Psoas muscle (tissue), 7 donors: ENCODE measurements at regions not wholly inside any gene's neighbourhood (a gene's known extent, or its start where the extent isn't known, plus 50 kb on each side); places are given as distances from the start of the nearest gene placed in this dataset.

ENCODE experiments used
- ATAC-seq, 4 donors: fragments of 200-7000 bp; cut with Tn5 transposase; one replicate each; pipeline ENCODE4 v1.9.1; 2020; ENCODE audit warnings: moderate library complexity in 3 of 4, mild to moderate bottlenecking in 2 of 4
- DNase-seq, 2 donors: peaks; one replicate each; pipeline ENCODE4 v3.0.0-alpha.2; 2020
- H3K27ac ChIP-seq: fragments of 200-600 bp; one replicate; pipeline ENCODE4 v1.8.0; 2022
- H3K27me3 ChIP-seq, 3 donors: fragments of 200-600 bp in 1 of 3; one replicate each; pipeline versions ENCODE4 v1.6.1 to v1.8.0; 2013 to 2022; ENCODE audit warnings: low read length in 2 of 3, mild to moderate bottlenecking in 2 of 3, moderate library complexity in 1 of 3; ENCODE audit not compliant: insufficient read depth in 3 of 3
- H3K36me3 ChIP-seq, 2 donors: fragments of 200-600 bp in 1 of 2; one replicate each; pipeline versions ENCODE4 v1.6.1 to v1.8.0; 2013 to 2022; ENCODE audit warnings: low read depth in 1 of 2, mild to moderate bottlenecking in 1 of 2, moderate library complexity in 1 of 2; ENCODE audit not compliant: insufficient read depth in 1 of 2
- H3K4me1 ChIP-seq: fragments of 200-600 bp; one replicate; pipeline ENCODE4 v1.8.0; 2022
- H3K4me3 ChIP-seq: fragments of 200-600 bp; one replicate; pipeline ENCODE4 v1.8.0; 2022; ENCODE audit warnings: mild to moderate bottlenecking
- H3K9me3 ChIP-seq: fragments of 200-600 bp; one replicate; pipeline ENCODE4 v1.8.0; 2022
- WGBS, 3 donors: extraction: QIAGEN DNeasy Blood & Tissue Kit; methylation state at CpG; one replicate each; pipeline versions ENCODE4 v1.1.6 to v1.1.7; 2013; 5-methylcytosine and 5-hydroxymethylcytosine counted together
- intact Hi-C, 2 donors: fragments of 100-400 bp; cut with DNase I; formaldehyde crosslinking; loops; one replicate each; pipeline versions ENCODE4 v1.11.0 to v1.14.2; 2022
- TF ChIP-seq, protein P1 (sequence below): fragments of 200-600 bp; IDR thresholded peaks from one replicate; pipeline ENCODE4 v1.8.0; 2022; ENCODE audit warnings: antibody characterized with exemption
- donor health status: healthy with polysubstance abuse.
- donor health status: DM: no; HTN: no; CAD: no; lungs with moderate emphysema.
- donor health status: Bipolar disorder and iron deficiency.
- donor health status: healthy.
- donor health status: DM: yes; HTN: yes; CAD: no.
- donor health status: DM: no; HTN: no; CAD: no.
- donor health status: DM: yes; HTN: yes; CAD: no.

- Histone ChIP-seq H3K4me3 (no peak overlapping the region), H3K4me1 (peaks cover 8% of the 10 kb centered on the region), H3K27me3 (no peaks in the 10 kb centered on the region), H3K9me3 (no peaks in the 10 kb centered on the region), H3K36me3 (no peaks in the 10 kb centered on the region), H3K27ac (no peak overlapping the region)
- ATAC-seq, result no peak
- TF ChIP-seq, protein P1, sequence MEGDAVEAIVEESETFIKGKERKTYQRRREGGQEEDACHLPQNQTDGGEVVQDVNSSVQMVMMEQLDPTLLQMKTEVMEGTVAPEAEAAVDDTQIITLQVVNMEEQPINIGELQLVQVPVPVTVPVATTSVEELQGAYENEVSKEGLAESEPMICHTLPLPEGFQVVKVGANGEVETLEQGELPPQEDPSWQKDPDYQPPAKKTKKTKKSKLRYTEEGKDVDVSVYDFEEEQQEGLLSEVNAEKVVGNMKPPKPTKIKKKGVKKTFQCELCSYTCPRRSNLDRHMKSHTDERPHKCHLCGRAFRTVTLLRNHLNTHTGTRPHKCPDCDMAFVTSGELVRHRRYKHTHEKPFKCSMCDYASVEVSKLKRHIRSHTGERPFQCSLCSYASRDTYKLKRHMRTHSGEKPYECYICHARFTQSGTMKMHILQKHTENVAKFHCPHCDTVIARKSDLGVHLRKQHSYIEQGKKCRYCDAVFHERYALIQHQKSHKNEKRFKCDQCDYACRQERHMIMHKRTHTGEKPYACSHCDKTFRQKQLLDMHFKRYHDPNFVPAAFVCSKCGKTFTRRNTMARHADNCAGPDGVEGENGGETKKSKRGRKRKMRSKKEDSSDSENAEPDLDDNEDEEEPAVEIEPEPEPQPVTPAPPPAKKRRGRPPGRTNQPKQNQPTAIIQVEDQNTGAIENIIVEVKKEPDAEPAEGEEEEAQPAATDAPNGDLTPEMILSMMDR, result no peak
- DNase-seq, result no peak
- intact Hi-C loops, result no loop called here
- WGBS, 3 donors, result 23 to 44% (median 24%) methylated on average over 4 of the region's 4 CpGs
Observed at GRCh38 chr20:40080041-40080652, 608.9 kb downstream of the MAFB start.

- DNase-seq (no peak), ATAC-seq (peak in 1 of 4 donors; percentile 40)
- Histone ChIP-seq H3K27me3 (no peaks in the 10 kb centered on the region), H3K27ac (no peak overlapping the region), H3K4me3 (no peak overlapping the region), H3K4me1 (peaks cover 18% of the 10 kb centered on the region), H3K9me3 (peaks cover 6% of the 10 kb centered on the region), H3K36me3 (no peaks in the 10 kb centered on the region)
- TF ChIP-seq, protein P1, result no peak
- intact Hi-C loops, result no loop called here
- 8 to 18% (median 11%) methylated on average over 4 of the region's 4 CpGs for WGBS, 3 donors
Observed at GRCh38 chr20:40073535-40074111, 615.4 kb downstream of the MAFB start.

- 95 to 97% (median 95%) methylated on average over 2 of the region's 2 CpGs for WGBS, 3 donors
- ATAC-seq (no peak), DNase-seq (no peak)
- H3K9me3 ChIP-seq, result peaks cover 6% of the 10 kb centered on the region
- no peak overlapping the region for H3K4me3 ChIP-seq
- peaks cover 18% of the 10 kb centered on the region for H3K4me1 ChIP-seq
- no peaks in the 10 kb centered on the region for H3K36me3 ChIP-seq
- no peaks in the 10 kb centered on the region for H3K27me3 ChIP-seq
- intact Hi-C loops, result no loop called here
- TF ChIP-seq, protein P1, result no peak
- H3K27ac ChIP-seq, result no peak overlapping the region
Observed at GRCh38 chr20:40072907-40073306, 616.1 kb downstream of the MAFB start.

- intact Hi-C loops, result no loop called here
- no peaks in the 10 kb centered on the region for H3K4me1 ChIP-seq
- no peak overlapping the region for H3K27ac ChIP-seq
- WGBS, 3 donors, result 25 to 53% (median 27%) methylated on average over 1 of the region's 1 CpG
- TF ChIP-seq, protein P1, result no peak
- H3K9me3 ChIP-seq, result no peaks in the 10 kb centered on the region
- H3K27me3 ChIP-seq, result no peaks in the 10 kb centered on the region
- ATAC-seq, result no peak
- H3K4me3 ChIP-seq, result no peak overlapping the region
- no peaks in the 10 kb centered on the region for H3K36me3 ChIP-seq
- DNase-seq, result no peak
Observed at GRCh38 chr20:40056171-40056570, 632.9 kb downstream of the MAFB start.

- DNase-seq (no peak), ATAC-seq (no peak)
- TF ChIP-seq, protein P1, result no peak
- Histone ChIP-seq H3K27me3 (no peaks in the 10 kb centered on the region), H3K4me1 (no peaks in the 10 kb centered on the region), H3K36me3 (no peaks in the 10 kb centered on the region), H3K27ac (no peak overlapping the region), H3K4me3 (no peak overlapping the region), H3K9me3 (no peaks in the 10 kb centered on the region)
- intact Hi-C loops, result no loop called here
Observed at GRCh38 chr20:40055711-40056110, 633.3 kb downstream of the MAFB start.
